Neural progenitor cell (in vitro differentiated cells): ENCODE measurements at regions not wholly inside any gene's neighbourhood (a gene's known extent, or its start where the extent isn't known, plus 50 kb on each side); places are given as distances from the start of the nearest gene placed in this dataset.
A peak's percentile ranks its signal among the peaks of the same experiment; 100 is the strongest.

Experiments used
- DNase-seq: peaks from one replicate; pipeline ENCODE4 v3.0.0-alpha.2; 2016; ENCODE audit warnings: low spot score
- H2AFZ ChIP-seq: fragments of 200-600 bp; sonication (generic); replicated peaks from 2 replicates; pipeline ENCODE4 v1.6.1; 2016; ENCODE audit warnings: antibody characterized with exemption
- H3F3A ChIP-seq: fragments of 200-600 bp; sonication (generic); 2 replicates; pipeline ENCODE4 v1.6.1; 2016; ENCODE audit warnings: antibody characterized with exemption, low read depth
- H3K27ac ChIP-seq: fragments of 200-600 bp; sonication (generic); 2 replicates; pipeline ENCODE4 v1.5.1; 2016; ENCODE audit warnings: mild to moderate bottlenecking
- H3K27me3 ChIP-seq: fragments of 200-600 bp; sonication (generic); 2 replicates; pipeline ENCODE4 v1.6.1; 2016; ENCODE audit warnings: mild to moderate bottlenecking, moderate library complexity
- H3K36me3 ChIP-seq: fragments of 200-600 bp; sonication (generic); 2 replicates; pipeline ENCODE4 v1.5.1; 2016
- H3K4me1 ChIP-seq: fragments of 200-600 bp; sonication (generic); 2 replicates; pipeline ENCODE4 v1.6.1; 2016; ENCODE audit warnings: mixed run types
- H3K4me2 ChIP-seq: fragments of 200-600 bp; sonication (generic); 2 replicates; pipeline ENCODE4 v1.6.1; 2016
- H3K4me3 ChIP-seq: fragments of 200-600 bp; sonication (generic); 2 replicates; pipeline ENCODE4 v1.5.1; 2016
- H3K79me2 ChIP-seq: fragments of 200-600 bp; sonication (generic); 2 replicates; pipeline ENCODE4 v1.6.1; 2016; ENCODE audit warnings: low read depth
- H3K9ac ChIP-seq: fragments of 200-600 bp; sonication (generic); 2 replicates; pipeline ENCODE4 v1.6.1; 2016
- H3K9me3 ChIP-seq: fragments of 200-600 bp; sonication (generic); 2 replicates; pipeline ENCODE4 v1.5.1; 2016; ENCODE audit warnings: low read depth
- H4K20me1 ChIP-seq: fragments of 200-600 bp; sonication (generic); 2 replicates; pipeline ENCODE4 v1.6.1; 2016; ENCODE audit warnings: low read depth
- H3K27ac Mint-ChIP-seq: 3 replicates; pipeline ENCODE4 v1.8.0; 2021; ENCODE audit warnings: mixed read lengths
- H3K27me3 Mint-ChIP-seq: 2 replicates; pipeline ENCODE4 v1.8.0; 2022; ENCODE audit warnings: low read depth, mild to moderate bottlenecking, inconsistent platforms, moderate library complexity, mixed read lengths; ENCODE audit not compliant: insufficient read depth
- H3K36me3 Mint-ChIP-seq: 3 replicates; pipeline ENCODE4 v1.8.0; 2021; ENCODE audit warnings: mixed read lengths
- H3K4me1 Mint-ChIP-seq: 3 replicates; pipeline ENCODE4 v1.8.0; 2021; ENCODE audit warnings: mixed read lengths
- H3K4me3 Mint-ChIP-seq: 3 replicates; pipeline ENCODE4 v1.8.0; 2021; ENCODE audit warnings: mild to moderate bottlenecking, moderate library complexity, mixed read lengths
- H3K9me3 Mint-ChIP-seq: 3 replicates; pipeline ENCODE4 v1.8.0; 2020; ENCODE audit warnings: mixed read lengths
- EZH2 ChIP-seq: fragments of 200-600 bp; sonication (generic); IDR thresholded peaks from 2 replicates; pipeline ENCODE4 v1.6.1; 2017; ENCODE audit warnings: antibody characterized with exemption, mild to moderate bottlenecking, moderate library complexity
- EZH2phosphoT487 ChIP-seq: fragments of 200-600 bp; sonication (generic); IDR thresholded peaks from 2 replicates; pipeline ENCODE4 v1.6.1; 2017; ENCODE audit warnings: antibody characterized with exemption
- TF ChIP-seq, protein P1 (sequence below): fragments of 200-600 bp; sonication (generic); IDR thresholded peaks from 2 replicates; pipeline ENCODE4 v1.5.1; 2017; ENCODE audit warnings: antibody characterized with exemption, mild to moderate bottlenecking

DNA sequence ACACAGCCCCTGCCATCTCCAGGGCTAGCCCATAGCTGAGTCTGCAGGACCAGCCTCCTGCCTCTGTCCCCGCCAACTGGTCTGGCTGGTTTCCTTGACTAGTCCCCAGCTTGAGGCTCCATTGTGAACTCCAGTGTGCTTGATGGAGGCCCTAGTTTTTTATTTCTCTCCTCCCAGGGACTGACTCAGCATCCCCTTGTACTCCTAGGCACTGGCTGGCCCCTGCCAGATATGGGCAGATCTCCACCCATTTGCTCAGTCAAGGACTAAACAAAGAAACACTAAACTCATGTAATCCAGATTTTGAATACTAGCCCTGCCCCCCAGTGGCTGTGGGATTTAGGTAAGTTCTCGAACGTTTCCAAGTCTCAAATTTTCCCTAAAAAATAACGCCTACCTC is 415.4 kb upstream of the RORA start:
- Histone ChIP-seq H2AFZ (peak overlapping the region; percentile 53), H3K9me3 (no peaks in the 10 kb centered on the region), H3K9ac (no peak overlapping the region), H3F3A (peaks cover 18% of the 10 kb centered on the region), H3K36me3 (no peaks in the 10 kb centered on the region), H3K79me2 (no peaks in the 10 kb centered on the region), H3K27ac (no peak overlapping the region), H3K4me2 (no peak overlapping the region), H4K20me1 (no peaks in the 10 kb centered on the region), H3K27me3 (no peaks in the 10 kb centered on the region), H3K4me1 (peaks cover 40% of the 10 kb centered on the region), H3K4me3 (no peak overlapping the region)
- Mint-ChIP-seq H3K4me1 (peaks cover 16% of the 10 kb centered on the region), H3K27ac (no peak overlapping the region), H3K4me3 (no peak overlapping the region), H3K27me3 (peaks cover 2% of the 10 kb centered on the region), H3K9me3 (no peaks in the 10 kb centered on the region), H3K36me3 (no peaks in the 10 kb centered on the region)
- TF ChIP-seq, protein P1, sequence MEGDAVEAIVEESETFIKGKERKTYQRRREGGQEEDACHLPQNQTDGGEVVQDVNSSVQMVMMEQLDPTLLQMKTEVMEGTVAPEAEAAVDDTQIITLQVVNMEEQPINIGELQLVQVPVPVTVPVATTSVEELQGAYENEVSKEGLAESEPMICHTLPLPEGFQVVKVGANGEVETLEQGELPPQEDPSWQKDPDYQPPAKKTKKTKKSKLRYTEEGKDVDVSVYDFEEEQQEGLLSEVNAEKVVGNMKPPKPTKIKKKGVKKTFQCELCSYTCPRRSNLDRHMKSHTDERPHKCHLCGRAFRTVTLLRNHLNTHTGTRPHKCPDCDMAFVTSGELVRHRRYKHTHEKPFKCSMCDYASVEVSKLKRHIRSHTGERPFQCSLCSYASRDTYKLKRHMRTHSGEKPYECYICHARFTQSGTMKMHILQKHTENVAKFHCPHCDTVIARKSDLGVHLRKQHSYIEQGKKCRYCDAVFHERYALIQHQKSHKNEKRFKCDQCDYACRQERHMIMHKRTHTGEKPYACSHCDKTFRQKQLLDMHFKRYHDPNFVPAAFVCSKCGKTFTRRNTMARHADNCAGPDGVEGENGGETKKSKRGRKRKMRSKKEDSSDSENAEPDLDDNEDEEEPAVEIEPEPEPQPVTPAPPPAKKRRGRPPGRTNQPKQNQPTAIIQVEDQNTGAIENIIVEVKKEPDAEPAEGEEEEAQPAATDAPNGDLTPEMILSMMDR: peak; percentile 16
- TF ChIP-seq EZH2 (no peak), EZH2phosphoT487 (no peak)
- no peak for DNase-seq

DNA sequence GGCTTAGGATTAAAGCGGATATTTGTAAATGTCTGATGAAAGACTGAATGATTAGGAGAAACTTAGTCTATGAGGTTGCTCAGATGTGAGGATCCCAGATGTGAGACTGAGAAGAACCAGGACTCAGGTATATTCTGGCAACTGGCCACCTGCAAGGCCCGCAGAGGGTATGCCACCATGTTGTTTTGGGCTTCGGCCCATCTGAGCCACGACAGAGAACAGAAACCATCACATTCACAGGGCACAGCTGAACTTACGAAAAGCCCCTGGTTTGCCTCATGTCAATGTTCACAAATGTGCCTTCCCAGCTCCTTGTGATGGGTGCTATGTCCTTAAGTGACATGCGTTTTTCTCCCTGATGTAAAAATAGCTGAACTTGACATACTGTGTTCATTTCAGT is 412.5 kb upstream of the RORA start:
- Mint-ChIP-seq H3K4me3 (no peak overlapping the region), H3K27ac (no peak overlapping the region), H3K9me3 (no peaks in the 10 kb centered on the region), H3K36me3 (no peaks in the 10 kb centered on the region), H3K4me1 (peaks cover 16% of the 10 kb centered on the region), H3K27me3 (peaks cover 2% of the 10 kb centered on the region)
- no peak overlapping the region for H2AFZ ChIP-seq
- no peak overlapping the region for H3K4me3 ChIP-seq
- H3K79me2 ChIP-seq: no peaks in the 10 kb centered on the region
- peaks cover 22% of the 10 kb centered on the region for H3F3A ChIP-seq
- H4K20me1 ChIP-seq: no peaks in the 10 kb centered on the region
- no peaks in the 10 kb centered on the region for H3K27me3 ChIP-seq
- H3K27ac ChIP-seq: no peak overlapping the region
- no peaks in the 10 kb centered on the region for H3K9me3 ChIP-seq
- TF ChIP-seq EZH2phosphoT487 (no peak), EZH2 (no peak)
- TF ChIP-seq, protein P1: no peak
- no peak for DNase-seq
- no peaks in the 10 kb centered on the region for H3K36me3 ChIP-seq
- no peak overlapping the region for H3K4me2 ChIP-seq
- H3K9ac ChIP-seq: no peak overlapping the region
- peaks cover 35% of the 10 kb centered on the region for H3K4me1 ChIP-seq

DNA sequence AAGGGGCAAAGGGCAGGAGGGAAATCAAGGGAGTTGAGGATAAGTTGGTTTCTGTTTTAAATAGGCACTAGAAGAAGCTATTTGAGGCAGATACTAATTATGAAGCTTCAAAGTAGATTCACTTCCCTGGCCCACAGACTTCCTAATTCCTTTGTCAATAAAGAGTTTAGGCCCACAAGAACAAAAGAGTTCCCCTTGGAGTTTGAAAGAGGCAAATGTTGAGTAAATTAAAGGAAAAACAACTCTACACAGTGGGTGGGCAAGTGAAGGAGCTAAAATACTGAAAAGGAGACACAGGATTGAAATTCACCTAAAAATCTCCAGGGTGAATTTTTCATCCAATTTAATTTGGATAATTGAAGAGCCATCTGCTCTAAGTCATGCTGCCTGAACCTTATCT is 411.7 kb upstream of the RORA start:
- Histone ChIP-seq H3K27me3 (no peaks in the 10 kb centered on the region), H3K79me2 (no peaks in the 10 kb centered on the region), H3K4me2 (peak overlapping the region; percentile 40), H3K9ac (no peak overlapping the region), H4K20me1 (no peaks in the 10 kb centered on the region), H3K9me3 (no peaks in the 10 kb centered on the region), H3F3A (peaks cover 22% of the 10 kb centered on the region), H3K36me3 (no peaks in the 10 kb centered on the region), H2AFZ (no peak overlapping the region), H3K4me3 (no peak overlapping the region), H3K27ac (peak overlapping the region; percentile 36), H3K4me1 (peaks cover 35% of the 10 kb centered on the region)
- peak; percentile 67 for DNase-seq
- TF ChIP-seq EZH2phosphoT487 (peak; percentile 42), EZH2 (no peak)
- TF ChIP-seq, protein P1: no peak
- peaks cover 16% of the 10 kb centered on the region for H3K4me1 Mint-ChIP-seq
- no peak overlapping the region for H3K4me3 Mint-ChIP-seq
- H3K27me3 Mint-ChIP-seq: peaks cover 2% of the 10 kb centered on the region
- no peaks in the 10 kb centered on the region for H3K36me3 Mint-ChIP-seq
- H3K9me3 Mint-ChIP-seq: no peaks in the 10 kb centered on the region
- H3K27ac Mint-ChIP-seq: no peak overlapping the region
